DND-41 (cell line): ENCODE measurements at regions not wholly inside any gene's neighbourhood (a gene's known extent, or its start where the extent isn't known, plus 50 kb on each side); places are given as distances from the start of the nearest gene placed in this dataset.

Experiments used
- CTCF ChIP-seq: IDR thresholded peaks from 2 replicates; pipeline ENCODE4 v1.5.1; 2012; ENCODE audit warnings: borderline replicate concordance, low read length, moderate library complexity, mild to moderate bottlenecking; ENCODE audit not compliant: poor library complexity, severe bottlenecking; ENCODE audit errors: extremely low read depth
- EZH2 ChIP-seq: IDR thresholded peaks from 3 replicates; pipeline ENCODE4 v1.6.1; 2012; ENCODE audit warnings: borderline replicate concordance, low read depth, mild to moderate bottlenecking, moderate library complexity, low read length, inconsistent platforms; ENCODE audit not compliant: severe bottlenecking

GRCh38 chr1:59062743-59063142 is 234.2 kb upstream of the FGGY start:
- TF ChIP-seq EZH2: no peak
- no peak for TF ChIP-seq CTCF
